Fibroblast of skin of scalp (primary cell): ENCODE measurements at regions not wholly inside any gene's neighbourhood (a gene's known extent, or its start where the extent isn't known, plus 50 kb on each side); places are given as distances from the start of the nearest gene placed in this dataset.
A peak's percentile ranks its signal among the peaks of the same experiment; 100 is the strongest.

ENCODE experiments used
- DNase-seq: peaks from one replicate; pipeline ENCODE4 v3.0.0-alpha.2; 2013

DNA sequence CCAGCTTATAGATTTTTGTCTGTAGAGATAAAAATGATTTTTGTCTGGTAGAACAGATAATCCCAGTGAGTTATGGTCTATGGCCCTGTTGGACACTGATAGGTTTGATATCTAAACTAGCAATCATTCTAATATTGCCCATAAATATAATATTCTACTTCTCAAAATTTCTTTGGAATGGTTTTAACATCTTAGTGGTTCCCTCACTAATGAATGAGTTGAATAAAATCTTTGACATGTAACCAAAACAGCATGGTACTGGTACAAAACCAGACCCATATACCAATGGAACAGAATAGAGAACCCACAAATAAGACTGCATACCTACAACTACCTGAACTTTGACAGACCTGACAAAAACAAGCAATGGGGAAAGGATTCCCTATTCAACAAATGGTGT lies 219.7 kb downstream of the SEC61B start:
- DNase-seq: no peak

DNA sequence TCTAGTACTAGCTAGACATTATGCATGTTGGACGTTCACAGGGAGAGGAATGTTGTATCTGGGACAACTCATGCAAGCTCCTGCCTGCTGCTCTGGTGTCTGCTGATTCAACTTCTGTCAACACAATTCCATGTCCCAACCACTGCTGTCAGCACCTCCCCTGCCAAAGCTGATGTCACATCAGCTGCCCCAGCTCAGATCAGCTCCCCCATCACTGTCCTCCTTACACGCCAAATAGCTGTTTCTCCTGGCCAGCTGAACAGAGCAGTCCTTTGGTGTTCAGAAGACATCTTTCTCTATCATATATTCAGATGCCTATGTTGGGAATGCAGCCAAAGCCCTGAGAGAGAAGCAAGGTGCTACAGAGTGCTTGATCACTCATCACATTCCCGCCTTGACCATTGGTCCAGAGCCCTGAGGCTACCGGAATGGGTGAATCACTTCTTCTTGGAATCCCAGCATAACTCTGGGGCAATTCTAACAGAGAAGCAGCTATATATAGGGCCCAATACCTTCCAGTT lies 223.3 kb downstream of the SEC61B start:
- peak; percentile 98 for DNase-seq

DNA sequence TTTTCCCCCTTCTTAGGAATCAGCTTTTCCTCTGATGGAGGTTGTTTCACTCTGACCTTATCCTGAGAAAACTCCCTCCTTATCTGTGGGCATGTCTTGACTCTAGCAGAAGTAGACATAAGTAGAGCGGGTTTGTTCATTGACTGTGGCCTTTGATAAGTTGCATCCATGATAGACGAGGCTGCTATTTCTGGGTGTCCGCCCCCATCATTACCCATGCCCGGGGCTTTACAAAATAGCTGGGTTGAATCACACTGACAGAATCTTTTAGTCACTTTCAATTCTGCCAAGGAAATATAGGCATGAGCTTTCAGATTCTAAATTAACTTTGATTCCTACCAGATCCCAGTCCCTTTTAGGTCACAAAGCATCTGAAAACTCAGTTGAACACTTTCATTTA lies 223.8 kb downstream of the SEC61B start:
- DNase-seq: no peak

DNA sequence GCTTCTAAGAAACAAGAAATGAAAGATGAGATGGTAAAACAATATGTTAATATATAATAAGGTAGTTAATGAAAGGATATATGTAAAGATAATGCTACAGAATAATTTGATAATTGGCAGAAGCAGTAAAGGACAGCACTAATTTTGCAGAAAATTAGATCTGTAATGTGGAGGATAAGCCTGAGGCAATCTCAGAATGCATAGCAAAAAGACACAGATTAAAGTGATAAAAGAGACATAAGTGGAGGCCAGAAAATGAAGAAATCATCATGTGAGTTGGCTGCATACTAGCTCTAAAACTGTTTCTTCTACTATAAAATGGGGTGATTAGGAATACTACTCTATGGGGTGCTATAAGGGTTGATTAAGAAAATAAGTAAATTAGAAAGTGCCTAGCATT lies 225.9 kb downstream of the SEC61B start:
- DNase-seq: no peak

DNA sequence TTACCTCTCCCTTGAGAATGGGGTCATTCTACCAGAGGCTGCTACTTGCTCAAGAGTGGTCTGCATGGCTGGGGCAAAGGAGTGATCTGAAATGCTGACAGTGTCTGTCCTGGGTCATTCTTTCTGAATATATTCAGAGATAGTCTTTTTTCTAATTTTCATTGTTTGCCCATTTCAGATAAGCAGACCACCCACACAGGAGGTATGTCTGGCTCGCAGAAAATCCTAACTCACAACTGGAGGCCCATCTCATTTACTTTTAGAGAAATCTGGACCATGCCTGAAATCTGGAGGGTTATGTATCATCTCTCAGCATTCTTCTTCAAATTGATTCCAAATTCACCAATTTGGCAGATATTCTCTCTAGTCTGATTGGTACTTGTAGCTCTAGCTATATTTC lies 227.6 kb downstream of the SEC61B start:
- peak; percentile 29 for DNase-seq

DNA sequence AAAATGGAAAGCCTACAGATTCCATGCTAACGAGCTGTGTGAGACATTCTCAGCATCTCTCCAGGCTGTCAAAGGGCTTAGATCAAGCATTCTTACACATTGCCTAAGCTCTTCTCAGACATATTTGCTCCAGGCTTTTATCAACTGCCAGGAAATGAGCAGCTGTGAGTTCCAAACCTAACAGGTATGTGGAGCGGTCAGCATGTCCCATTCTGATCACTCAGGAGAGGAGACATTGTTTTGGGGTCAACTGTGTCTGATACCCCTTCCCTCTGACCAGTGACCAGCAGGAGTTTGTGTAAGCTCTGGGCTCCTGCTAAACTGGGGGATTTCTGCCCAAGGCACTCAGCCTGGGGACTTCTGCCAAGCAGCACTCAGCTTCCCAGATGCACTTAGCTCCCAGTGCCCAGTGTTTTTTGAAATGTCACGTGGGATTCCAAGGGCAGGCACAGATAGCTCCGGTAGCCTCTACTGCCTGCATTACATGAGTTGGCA lies 229.1 kb downstream of the SEC61B start:
- DNase-seq: no peak

DNA sequence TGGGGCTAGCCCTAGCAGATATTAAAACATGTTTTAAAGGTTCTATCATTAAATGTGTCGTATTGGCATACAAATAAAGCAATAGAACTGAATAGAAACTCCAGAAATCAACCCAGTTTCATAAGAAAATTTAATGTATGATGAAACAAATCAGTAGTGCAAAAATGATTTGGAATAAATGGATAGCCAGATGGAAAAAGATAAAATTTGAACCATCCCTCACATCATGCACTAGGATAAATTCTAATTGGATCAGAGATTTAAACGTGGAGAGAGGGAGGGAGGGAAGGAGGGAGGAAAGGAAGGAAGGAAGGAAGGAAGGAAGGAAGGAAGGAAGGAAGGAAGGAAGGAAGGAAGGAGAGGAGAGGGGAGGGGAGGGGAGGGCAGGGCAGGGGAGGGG lies 235.3 kb downstream of the SEC61B start:
- DNase-seq: no peak

DNA sequence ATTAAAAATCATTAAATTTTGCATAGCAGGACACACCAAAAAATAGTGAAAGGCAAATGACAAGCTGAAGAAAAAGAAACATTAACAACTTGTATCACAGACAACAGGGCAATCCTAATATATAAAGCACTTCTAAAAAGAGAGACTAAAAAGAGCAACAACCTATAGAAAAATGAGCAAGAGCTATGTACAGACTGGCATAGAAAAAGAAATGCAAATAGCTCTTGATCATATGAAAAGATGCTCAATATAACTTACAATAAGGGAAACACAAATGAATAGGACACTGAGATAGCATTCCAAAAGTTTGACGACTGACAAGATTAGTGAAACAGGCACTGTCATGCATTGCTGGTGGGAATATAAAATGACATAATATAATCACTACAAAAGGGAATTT lies 235.9 kb downstream of the SEC61B start:
- DNase-seq: no peak

DNA sequence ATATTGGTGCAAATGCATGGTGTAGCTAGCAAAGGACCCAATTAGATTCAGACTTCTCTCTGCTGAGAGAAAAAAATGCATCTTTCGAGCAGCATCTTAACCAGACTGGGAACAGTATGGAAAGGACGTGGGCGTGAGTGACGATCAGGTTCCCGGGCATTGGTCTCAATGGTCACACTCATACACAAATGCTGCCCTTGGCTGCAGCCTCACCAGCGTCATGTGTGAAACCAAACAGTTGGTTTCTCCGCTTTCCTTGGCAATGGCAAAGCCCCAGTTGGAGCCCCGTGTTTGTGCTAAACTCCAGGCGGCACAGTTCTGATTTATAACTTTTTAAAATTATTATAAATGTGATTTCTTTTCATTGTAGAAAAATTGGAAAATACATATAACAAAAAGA lies 237.8 kb downstream of the SEC61B start:
- DNase-seq: no peak

DNA sequence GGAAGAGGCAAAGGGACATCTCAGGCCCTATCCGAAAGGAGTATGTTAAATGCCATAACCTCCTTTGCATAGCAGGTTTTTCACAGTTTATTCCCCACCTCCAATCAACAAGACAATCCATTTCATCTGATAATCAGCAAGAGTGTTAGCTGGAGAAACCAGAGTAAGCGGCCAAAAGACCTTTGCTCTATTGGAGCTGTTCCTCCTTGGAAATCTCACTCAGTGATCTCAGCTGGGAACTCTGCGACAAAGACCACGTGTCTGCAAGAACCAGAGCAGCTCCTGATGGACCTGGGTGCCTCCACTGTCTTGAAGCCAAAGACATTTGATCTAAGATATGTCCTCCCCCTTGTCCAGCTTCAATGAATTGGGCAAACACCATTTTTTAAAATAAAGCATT lies 241.0 kb downstream of the SEC61B start:
- DNase-seq: no peak

DNA sequence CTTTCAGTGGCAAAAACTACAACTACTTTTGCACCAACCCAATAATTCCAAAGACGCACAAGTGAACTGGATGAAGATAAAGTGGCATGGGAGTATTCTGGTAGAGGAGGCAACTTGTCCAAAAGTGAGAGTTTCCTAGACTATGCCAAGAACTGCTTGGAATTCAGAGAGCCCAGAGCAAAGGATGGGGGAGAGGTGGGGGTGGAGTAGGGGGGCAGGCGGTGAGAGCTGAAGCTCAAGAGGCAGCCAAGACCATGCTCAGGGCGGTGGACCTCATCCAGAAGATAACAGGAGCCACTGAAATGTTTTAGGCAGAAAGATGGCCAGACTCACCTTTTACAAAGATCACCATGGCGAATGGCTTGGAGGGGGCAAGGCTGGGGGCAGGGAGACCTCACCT lies 242.5 kb downstream of the SEC61B start:
- DNase-seq: no peak

DNA sequence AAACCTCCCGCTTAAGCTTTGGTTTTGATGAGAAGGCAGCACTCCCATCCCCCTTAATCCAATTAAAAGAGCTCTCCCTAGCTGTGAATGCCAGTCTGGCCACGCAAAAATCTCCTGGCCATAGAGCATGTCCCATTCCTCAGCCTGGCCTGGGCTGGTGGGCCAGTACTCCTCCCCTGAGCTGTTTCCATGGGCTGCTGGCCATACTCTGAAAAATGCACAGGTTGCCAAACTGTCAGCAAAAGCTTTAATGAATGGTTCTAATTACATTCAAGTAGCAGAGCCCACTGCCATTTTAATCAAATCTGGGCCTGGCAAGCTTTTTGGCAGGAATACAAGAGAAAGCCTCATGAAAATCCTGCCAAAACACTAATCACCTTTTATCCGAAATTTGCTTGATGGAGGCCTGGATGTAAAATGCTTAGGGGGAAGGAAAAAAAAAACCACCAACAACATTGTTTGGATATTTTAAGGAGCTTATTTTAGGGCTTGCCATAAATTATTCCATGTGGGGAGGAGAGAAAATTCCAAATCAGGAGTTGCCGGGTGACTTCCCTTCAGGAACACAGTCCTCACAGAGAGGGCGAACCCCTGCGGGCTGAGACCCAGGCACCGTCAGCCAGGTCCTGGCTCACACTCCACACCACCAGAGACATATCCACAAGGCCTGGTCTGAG lies 243.3 kb downstream of the SEC61B start:
- peak; percentile 60 for DNase-seq

DNA sequence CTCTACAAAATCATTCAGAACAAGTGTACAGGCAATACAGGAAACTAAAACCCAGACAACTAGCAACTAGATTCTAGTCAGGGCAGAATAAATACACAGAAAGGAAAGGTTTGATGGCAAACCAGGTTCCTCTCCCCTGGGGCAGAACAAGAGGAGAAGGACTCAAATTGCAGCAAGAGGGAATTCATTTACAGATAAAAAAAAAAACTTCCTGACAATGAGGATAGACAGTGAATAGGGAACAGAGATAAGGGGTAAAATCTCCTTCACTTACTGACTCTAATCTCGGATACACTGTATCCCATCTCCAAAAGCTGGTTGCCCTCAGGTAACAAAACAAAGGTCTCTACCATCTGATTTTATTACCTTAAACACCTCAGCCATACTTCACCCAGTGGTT lies 244.0 kb downstream of the SEC61B start:
- no peak for DNase-seq

DNA sequence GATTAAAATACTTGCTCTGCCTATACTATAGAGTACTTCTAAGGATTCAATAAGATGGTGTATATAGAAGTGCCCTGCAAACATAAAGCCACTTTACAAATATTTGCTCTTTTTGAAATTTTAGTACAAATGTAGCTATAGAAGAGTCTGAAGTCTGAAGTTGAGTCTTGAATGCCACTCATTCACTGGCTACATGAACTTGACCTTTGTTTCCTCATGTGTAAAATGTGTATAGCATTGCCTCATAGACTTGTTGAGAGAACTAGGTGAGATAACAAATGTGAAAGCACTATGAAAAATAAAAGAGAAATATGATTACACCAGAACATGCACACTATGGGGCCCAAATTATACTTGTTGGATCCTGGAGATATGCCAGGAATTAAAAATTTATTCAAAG lies 244.7 kb downstream of the SEC61B start:
- no peak for DNase-seq

DNA sequence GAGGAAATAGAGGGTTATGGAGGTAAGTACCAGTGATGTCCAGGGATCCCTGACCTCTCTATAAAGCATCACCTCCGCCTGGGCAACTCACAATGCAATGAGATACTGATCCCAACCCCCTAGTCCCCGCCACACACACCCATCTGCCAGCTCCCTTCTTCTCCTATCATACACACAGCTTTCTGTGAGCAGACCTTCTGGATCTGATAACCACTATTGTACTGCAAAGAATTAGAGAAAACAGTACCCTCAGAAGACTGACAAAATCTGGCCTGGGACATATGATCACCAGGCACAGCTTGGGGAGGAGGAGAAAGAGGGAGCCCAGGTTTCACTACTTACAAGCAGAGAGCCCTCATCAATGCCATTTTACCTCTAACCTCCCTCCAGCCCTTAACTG lies 249.0 kb downstream of the SEC61B start:
- DNase-seq: no peak

DNA sequence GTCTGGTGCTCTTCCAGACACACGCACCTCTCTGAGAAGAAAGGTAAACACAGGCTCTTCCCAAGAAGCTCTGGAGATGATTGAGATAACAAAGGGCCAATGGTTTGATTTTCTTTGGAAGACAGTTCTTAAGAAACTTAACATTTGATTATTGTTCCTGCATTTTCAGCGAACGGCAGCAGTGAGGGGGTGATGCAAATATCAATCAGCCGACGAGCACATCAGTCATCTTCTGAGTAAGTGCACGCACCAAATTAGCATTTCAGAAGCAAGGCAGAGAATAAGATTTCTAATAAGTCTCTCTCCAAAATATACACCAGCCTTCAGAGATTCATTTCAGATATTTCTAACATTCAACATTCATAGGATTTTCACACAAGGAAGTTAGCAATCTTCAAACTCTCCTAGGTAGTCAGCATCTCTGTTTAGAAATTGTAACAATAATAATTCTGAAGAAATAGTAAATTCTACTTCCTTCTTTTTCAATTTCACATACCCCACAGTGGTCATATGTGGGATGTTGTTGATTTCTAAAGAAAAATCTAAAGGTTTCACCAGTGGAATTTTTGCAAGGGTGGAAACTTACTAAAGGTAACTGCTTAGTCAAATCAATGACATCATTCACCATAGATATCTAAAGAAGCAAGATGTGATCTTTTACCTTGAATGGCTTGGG lies 250.3 kb downstream of the SEC61B start:
- DNase-seq: no peak

DNA sequence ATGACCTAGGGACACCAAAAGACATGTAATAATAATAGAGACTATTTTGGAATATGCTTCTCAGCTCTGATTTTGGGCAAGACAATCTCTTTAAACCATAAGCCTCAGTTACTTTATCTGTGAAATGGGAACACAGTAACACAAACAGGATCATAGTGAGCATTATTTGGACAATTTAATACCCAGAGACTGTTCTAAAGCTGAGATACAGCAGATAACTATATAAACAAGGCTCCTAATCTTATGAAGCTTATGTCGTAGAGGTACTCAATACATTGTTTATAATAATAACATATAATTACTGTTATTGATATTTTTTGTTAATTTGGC lies 250.8 kb downstream of the SEC61B start:
- DNase-seq: no peak

DNA sequence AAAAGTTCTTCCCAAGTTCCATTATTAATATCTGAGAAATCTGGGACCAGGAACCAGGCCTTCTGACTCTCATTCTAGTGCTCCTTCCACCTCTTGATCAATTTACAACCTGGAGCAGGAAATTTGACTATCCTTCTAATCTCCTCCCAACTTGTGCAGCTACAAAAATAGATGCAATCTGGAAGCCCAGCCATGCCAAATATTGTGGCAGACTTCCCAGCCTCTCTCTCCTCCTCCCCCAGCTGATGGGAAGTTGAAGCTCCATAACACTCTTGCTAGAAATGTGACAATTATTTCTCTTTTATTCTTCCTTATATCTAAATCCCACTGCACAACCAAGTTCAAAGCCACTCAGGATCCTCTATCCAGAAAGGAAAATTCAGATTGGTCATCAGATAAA lies 252.1 kb downstream of the SEC61B start:
- no peak for DNase-seq

DNA sequence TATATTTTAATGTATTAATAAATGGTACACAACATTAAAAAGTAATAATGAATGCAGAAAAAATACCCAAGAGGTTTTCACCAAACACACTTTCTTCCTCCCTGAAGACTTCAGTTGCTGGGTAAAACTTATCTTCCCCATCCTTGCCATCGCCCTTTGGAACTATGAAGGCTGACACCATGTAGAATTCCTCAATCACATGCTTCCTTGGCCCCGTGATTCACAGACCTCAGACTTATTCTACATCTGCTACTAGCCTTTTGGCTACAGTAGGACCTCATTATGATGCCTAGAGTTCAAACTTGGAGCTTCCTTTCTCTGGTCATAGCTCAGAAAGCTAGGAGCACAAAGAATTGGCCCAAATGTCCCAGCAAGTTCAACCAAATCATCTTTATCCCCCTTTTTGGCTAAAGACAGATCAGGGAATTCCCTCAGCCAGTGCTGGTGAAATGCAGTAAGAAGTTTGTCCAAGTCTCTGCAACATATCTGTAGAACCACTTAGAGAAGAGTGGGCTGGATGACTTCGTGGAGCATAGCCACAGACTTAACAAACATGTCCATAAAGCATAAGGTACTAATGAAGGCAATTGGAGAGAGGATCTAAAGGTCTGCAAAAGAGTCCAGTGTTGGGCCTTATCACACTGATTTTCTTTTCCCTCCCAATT lies 253.5 kb downstream of the SEC61B start:
- no peak for DNase-seq

DNA sequence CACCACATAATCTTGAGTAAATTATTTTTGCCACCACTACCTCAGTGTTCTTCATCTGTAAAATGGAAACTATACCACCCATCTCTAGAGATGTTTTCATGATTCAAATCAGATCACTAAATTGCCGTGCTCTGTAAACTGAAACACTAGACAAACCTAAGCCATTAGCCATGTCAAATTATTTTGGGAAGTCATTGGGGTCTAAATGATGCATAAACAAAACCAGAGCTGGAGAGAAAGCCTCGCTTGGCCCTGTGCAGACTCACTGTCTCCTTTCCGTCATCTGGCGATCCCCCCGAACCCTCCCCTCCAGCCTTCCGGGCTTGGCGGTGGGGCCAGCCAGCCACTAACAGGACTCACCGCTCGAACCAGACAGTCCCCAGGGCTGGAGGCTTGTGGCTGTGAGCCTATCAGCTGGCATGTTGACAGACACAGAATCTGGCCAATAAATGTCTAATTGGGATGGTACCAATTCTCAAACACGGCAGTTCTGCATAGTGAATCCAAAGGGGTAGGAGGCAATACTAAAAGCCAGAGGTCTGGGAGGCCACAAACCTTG lies 256.5 kb downstream of the SEC61B start:
- DNase-seq: no peak

DNA sequence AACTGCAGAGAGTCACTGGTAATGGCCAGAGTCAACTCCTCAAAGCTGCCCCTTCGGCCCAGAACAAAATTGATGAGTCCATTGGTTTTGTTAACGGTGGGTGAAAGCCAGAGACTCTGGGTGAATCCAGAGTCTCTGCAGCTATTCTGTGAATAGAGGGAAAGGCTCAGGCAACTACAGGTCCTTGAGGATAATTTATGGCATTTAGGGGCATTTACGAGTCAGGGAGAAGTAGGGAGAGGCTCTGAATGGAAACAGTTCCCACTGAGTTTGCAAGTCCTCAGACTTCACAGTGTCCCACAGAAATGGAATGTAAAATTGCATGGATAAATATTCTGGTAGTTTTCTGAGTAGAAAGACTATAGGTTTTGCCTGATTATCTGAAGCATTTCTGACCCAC lies 257.8 kb downstream of the SEC61B start:
- DNase-seq: no peak

DNA sequence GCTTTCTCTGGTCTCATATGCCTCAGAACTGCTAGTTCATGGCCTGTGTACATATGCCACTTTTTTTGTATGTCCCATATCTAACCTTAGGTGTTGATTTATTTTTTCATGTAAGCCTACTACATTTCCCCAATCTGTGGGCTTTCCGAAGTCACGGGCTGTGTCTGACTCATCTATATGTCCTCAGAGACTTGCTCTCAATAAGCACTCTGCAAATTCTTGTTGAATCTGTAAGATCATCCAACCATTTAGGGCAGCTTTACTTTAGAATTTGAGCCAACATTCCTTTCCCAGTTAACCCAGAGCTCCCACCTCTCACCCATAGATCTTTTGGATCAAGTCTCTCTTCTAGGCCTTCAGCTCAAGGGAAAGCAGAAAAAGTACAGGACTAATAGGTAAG lies 263.4 kb downstream of the SEC61B start:
- DNase-seq: peak; percentile 85

DNA sequence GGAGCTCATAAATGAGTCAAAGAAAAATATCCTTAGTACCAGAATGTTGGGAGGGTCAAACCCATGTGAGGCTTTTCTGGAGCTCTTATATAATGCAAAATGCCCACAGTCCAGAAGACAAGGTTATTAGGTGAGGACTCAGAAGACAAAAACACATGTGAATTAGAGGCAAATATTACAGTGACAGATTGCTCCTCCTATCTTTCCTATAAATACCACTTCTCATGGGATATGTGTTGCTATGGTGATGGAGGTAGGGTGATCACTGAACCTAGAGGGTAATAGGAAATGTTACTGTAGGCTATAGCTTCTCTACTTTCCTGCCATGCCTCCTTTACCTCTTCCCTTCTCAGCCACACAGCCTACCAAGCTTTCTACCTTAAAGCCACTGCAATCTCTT lies 264.6 kb downstream of the SEC61B start:
- no peak for DNase-seq
